Gastroesophageal sphincter (tissue), 3 donors: ENCODE measurements at regions not wholly inside any gene's neighbourhood (a gene's known extent, or its start where the extent isn't known, plus 50 kb on each side); places are given as distances from the start of the nearest gene placed in this dataset.

Experiments used
- CTCF ChIP-seq, 4 experiments: fragments of 200-600 bp in 2 of 4; fragments of 450-650 bp in 2 of 4; sonication (generic) in 1 of 4; IDR thresholded peaks; one replicate each; pipeline ENCODE4 v1.5.1; 2017 to 2019; ENCODE audit warnings: antibody characterized with exemption in 4 of 4, mild to moderate bottlenecking in 2 of 4, moderate library complexity in 2 of 4
- POLR2A ChIP-seq, 2 donors: fragments of 450-650 bp; IDR thresholded peaks; one replicate each; pipeline ENCODE4 v1.6.1; 2017; ENCODE audit warnings: antibody characterized with exemption in 2 of 2, mild to moderate bottlenecking in 2 of 2, moderate library complexity in 1 of 2
- POLR2AphosphoS5 ChIP-seq: sonication (generic); formaldehyde crosslinking; IDR thresholded peaks from one replicate; pipeline ENCODE4 v1.6.1; 2017; ENCODE audit warnings: antibody characterized with exemption

GRCh38 chr10:92761571-92761970 is 71.8 kb downstream of the HHEX start:
- TF ChIP-seq CTCF (IDR thresholded peaks at IDR 0.05) (no peak), POLR2AphosphoS5 (no peak), POLR2A (IDR thresholded peaks at IDR 0.05) (no peak)
